ENCODE measurements at regions not wholly inside any gene's neighbourhood (a gene's known extent, or its start where the extent isn't known, plus 50 kb on each side); places are given as distances from the start of the nearest gene placed in this dataset.

- TF ChIP-seq CTCF (IDR thresholded peaks at IDR 0.05), result no peak
- no peak for TF ChIP-seq POLR2A (IDR thresholded peaks at IDR 0.05)
- TF ChIP-seq POLR2AphosphoS5 (IDR thresholded peaks at IDR 0.05; ENCODE audit: insufficient read depth in 1 of 2, low read depth in 1 of 2), result no peak
Observed at GRCh38 chr2:220562375-220563140, 935.1 kb downstream of the SLC4A3 start.
